ENCODE measurements at regions not wholly inside any gene's neighbourhood (a gene's known extent, or its start where the extent isn't known, plus 50 kb on each side); places are given as distances from the start of the nearest gene placed in this dataset.

GRCh38 chr15:70555713-70556112, 207.6 kb downstream of the UACA start:
- no peak for TF ChIP-seq POLR2A (IDR thresholded peaks at IDR 0.05; ENCODE audit: low read depth)
- no peak for TF ChIP-seq POLR2AphosphoS5 (IDR thresholded peaks at IDR 0.05)
- no peak for TF ChIP-seq CTCF (IDR thresholded peaks at IDR 0.05)
- TF ChIP-seq EP300 (IDR thresholded peaks at IDR 0.05) = no peak
